Heart left ventricle (tissue), 16 donors: ENCODE measurements at regions not wholly inside any gene's neighbourhood (a gene's known extent, or its start where the extent isn't known, plus 50 kb on each side); places are given as distances from the start of the nearest gene placed in this dataset.

ENCODE experiments used
- ATAC-seq, 4 donors: fragments of 200-7000 bp; cut with Tn5 transposase; one replicate each; pipeline ENCODE4 v1.9.1; 2020 to 2022; ENCODE audit warnings: moderate library complexity in 4 of 4, mild to moderate bottlenecking in 3 of 4, moderate number of reproducible peaks in 1 of 4
- DNase-seq, 5 donors: peaks; one replicate each; pipeline ENCODE4 v3.0.0-alpha.2; 2020
- H3K27ac ChIP-seq, 12 donors: fragments of 200-600 bp; sonication (generic) in 4 of 12; one replicate each; pipeline versions ENCODE4 v1.5.0 to v1.8.0; 2016 to 2022; ENCODE audit warnings: mild to moderate bottlenecking in 2 of 12
- H3K27me3 ChIP-seq, 9 donors: fragments of 200-600 bp; sonication (generic) in 2 of 9; one replicate each; pipeline versions ENCODE4 v1.5.1 to v1.8.0; 2016 to 2022; ENCODE audit warnings: mild to moderate bottlenecking in 3 of 9
- H3K36me3 ChIP-seq, 9 donors: fragments of 200-600 bp; sonication (generic) in 2 of 9; one replicate each; pipeline versions ENCODE4 v1.5.0 to v1.8.0; 2018 to 2022; ENCODE audit warnings: mild to moderate bottlenecking in 2 of 9
- H3K4me1 ChIP-seq, 12 donors: fragments of 200-600 bp; sonication (generic) in 4 of 12; one replicate each; pipeline versions ENCODE4 v1.5.0 to v1.8.0; 2016 to 2022; ENCODE audit warnings: mild to moderate bottlenecking in 3 of 12
- H3K4me3 ChIP-seq, 12 donors: fragments of 200-600 bp; sonication (generic) in 4 of 12; one replicate each; pipeline versions ENCODE4 v1.5.0 to v1.8.0; 2017 to 2022; ENCODE audit warnings: mild to moderate bottlenecking in 9 of 12, moderate library complexity in 4 of 12
- H3K9me3 ChIP-seq, 12 donors: fragments of 200-600 bp; sonication (generic) in 4 of 12; one replicate each; pipeline versions ENCODE4 v1.5.0 to v1.8.0; 2016 to 2022; ENCODE audit warnings: mild to moderate bottlenecking in 1 of 12
- POLR2A ChIP-seq, 2 donors: fragments of 450-650 bp; IDR thresholded peaks; one replicate each; pipeline ENCODE4 v1.6.1; 2017; ENCODE audit warnings: antibody characterized with exemption in 2 of 2, mild to moderate bottlenecking in 2 of 2, moderate library complexity in 2 of 2
- WGBS, 4 donors: extraction: QIAGEN DNeasy Blood & Tissue Kit in 2 of 4; methylation state at CpG; one replicate each; pipeline versions ENCODE4 v1.1.5 to v1.1.7; 2013 to 2018; 5-methylcytosine and 5-hydroxymethylcytosine counted together
- intact Hi-C, 10 donors: fragments of 100-400 bp; cut with DNase I; formaldehyde crosslinking; loops; one replicate each; pipeline versions ENCODE4 v1.11.1 to v1.14.2; 2022
- TF ChIP-seq, protein P1 (sequence below), 12 donors: fragments of 200-600 bp; sonication (generic) in 4 of 12; IDR thresholded peaks; one replicate each; pipeline versions ENCODE4 v1.5.0 to v1.8.0; 2018 to 2022; ENCODE audit warnings: antibody characterized with exemption in 12 of 12, mild to moderate bottlenecking in 5 of 12
- donor health status: ischemic (EF 13 %, LVEDD 7.1; RV severe dilation, severe dysfunction).
- donor health status: healthy with polysubstance abuse.
- donor health status: DM: no; HTN: yes; CAD: no.
- donor health status: DM: no; HTN: no; CAD: no.
- donor health status: ischemic (EF 25% LVEDD 6.9; RV normal size, moderate dysfunction).
- donor health status: ischemic (EF 25% LVEDD 5.7; RV mildly dilated, moderate dysfunction).
- donor health status: healthy.
- donor health status: DM: yes; HTN: yes; CAD: no.
- donor health status: ischemic (EF 35%, LVEDD 5.7; RV mildly dilated, moderate dysfunction).
- donor health status: nonischemic (EF 11% LVEDD 7.7; RV severe dilation, severe dysfunction).
- donor health status: DM: yes; HTN: yes; CAD: no.
- donor health status: PGD.
- donor health status: ischemic (EF 29% LVEDD 5.4; RV normal size, mild dysfunction).
- donor health status: nonischemic (EF 23%, LVEDD 6.1; RV moderate dilation, normal function).

DNA sequence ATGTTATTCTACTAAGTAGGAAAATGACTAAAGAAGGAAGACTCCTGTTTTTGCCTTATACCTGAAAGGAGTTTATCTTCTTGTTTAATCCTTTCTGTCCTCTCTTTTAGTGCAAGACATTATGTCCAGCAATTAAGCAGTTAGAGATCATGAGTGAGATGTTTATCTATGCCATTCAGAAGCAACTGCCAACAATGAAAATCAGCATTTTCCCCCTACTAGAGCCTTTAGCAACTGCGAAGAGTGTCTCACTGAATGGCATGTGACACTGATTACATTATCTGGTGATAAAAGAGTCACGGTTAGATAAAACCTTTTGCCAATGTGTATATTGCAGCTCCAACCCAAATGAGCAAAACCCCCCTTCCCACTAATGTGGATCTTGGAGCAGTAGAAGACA, 357.7 kb upstream of the SYT4 start:
- Histone ChIP-seq H3K4me3 (no peak overlapping the region), H3K27me3 (no peaks in the 10 kb centered on the region), H3K27ac (no peak overlapping the region), H3K4me1 (no peaks in the 10 kb centered on the region), H3K36me3 (no peaks in the 10 kb centered on the region), H3K9me3 (peaks cover 0 to 7% (median 0%) of the 10 kb centered on the region in 12 donors)
- 23 to 31% (median 27%) methylated on average over 2 of the region's 2 CpGs for WGBS, 4 donors
- TF ChIP-seq, protein P1, sequence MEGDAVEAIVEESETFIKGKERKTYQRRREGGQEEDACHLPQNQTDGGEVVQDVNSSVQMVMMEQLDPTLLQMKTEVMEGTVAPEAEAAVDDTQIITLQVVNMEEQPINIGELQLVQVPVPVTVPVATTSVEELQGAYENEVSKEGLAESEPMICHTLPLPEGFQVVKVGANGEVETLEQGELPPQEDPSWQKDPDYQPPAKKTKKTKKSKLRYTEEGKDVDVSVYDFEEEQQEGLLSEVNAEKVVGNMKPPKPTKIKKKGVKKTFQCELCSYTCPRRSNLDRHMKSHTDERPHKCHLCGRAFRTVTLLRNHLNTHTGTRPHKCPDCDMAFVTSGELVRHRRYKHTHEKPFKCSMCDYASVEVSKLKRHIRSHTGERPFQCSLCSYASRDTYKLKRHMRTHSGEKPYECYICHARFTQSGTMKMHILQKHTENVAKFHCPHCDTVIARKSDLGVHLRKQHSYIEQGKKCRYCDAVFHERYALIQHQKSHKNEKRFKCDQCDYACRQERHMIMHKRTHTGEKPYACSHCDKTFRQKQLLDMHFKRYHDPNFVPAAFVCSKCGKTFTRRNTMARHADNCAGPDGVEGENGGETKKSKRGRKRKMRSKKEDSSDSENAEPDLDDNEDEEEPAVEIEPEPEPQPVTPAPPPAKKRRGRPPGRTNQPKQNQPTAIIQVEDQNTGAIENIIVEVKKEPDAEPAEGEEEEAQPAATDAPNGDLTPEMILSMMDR (IDR thresholded peaks at IDR 0.05), result no peak
- no peak for TF ChIP-seq POLR2A (IDR thresholded peaks at IDR 0.05)
- DNase-seq, result no peak
- intact Hi-C loops, result no loop called here
- no peak for ATAC-seq

DNA sequence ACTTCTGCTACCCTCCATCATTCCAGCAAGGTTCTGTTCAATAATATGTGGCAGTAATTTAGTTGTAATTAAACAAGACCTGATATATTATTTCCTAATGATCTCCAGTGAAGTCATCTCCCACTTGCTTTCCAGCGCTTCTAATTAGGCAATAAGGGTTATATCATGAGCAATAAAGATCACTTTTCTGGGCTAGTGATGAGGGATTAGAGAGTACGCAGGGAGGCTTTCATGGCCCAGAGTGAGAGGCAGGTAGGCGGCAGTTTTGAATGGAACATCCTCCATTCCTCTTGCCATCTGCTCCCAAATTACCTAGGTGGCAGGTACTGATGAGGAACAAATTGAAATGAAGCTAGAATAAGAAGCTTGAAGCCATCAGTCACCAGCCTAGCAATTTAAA, 358.1 kb upstream of the SYT4 start:
- no peak overlapping the region for H3K4me3 ChIP-seq
- ATAC-seq (no peak), DNase-seq (no peak)
- 88 to 96% (median 94%) methylated on average over 3 of the region's 3 CpGs for WGBS, 4 donors
- peaks cover 0 to 7% (median 0%) of the 10 kb centered on the region in 12 donors for H3K9me3 ChIP-seq
- no peaks in the 10 kb centered on the region for H3K27me3 ChIP-seq
- no peaks in the 10 kb centered on the region for H3K4me1 ChIP-seq
- H3K27ac ChIP-seq, result no peak overlapping the region
- no peaks in the 10 kb centered on the region for H3K36me3 ChIP-seq
- TF ChIP-seq, protein P1 (IDR thresholded peaks at IDR 0.05), result no peak
- no peak for TF ChIP-seq POLR2A (IDR thresholded peaks at IDR 0.05)
- intact Hi-C loops, result no loop called here

DNA sequence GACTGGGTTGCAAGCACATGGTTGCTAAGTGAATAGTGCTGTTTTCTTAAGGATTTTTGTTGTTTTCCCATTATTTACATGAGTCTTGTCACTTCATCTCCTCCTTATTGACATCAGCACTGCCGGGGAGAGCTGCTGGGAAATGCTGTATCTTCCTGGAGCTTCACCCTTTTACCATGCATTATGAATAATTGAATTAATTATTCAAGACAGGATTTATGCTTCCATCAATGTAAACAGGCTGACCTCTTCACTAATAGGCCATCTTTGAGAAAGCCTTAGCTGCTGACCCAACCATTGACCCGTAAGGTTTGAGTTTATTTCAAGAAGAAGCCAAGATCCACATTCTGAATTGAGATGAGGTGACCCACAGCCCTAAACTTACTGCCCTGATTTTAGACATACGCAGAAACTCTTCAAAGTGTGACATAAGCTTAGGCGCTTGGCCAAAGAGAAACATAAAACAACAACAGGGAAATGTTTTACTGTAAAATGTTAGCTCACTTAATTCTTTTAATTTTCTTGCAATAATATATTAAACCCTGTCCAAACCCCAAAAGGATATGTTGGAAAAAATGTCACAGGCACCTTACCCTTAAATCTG, 365.5 kb upstream of the SYT4 start:
- intact Hi-C loops, result no loop called here
- no peak for TF ChIP-seq POLR2A (IDR thresholded peaks at IDR 0.05)
- TF ChIP-seq, protein P1 (IDR thresholded peaks at IDR 0.05), result no peak
- H3K9me3 ChIP-seq, result peaks cover 0 to 7% (median 0%) of the 10 kb centered on the region in 12 donors
- ATAC-seq, result no peak
- H3K27me3 ChIP-seq, result no peaks in the 10 kb centered on the region
- DNase-seq, result no peak
- H3K4me1 ChIP-seq, result no peaks in the 10 kb centered on the region
- no peak overlapping the region for H3K27ac ChIP-seq
- no peak overlapping the region for H3K4me3 ChIP-seq
- WGBS, 4 donors, result 67 to 82% (median 72%) methylated on average over 4 of the region's 4 CpGs
- no peaks in the 10 kb centered on the region for H3K36me3 ChIP-seq

DNA sequence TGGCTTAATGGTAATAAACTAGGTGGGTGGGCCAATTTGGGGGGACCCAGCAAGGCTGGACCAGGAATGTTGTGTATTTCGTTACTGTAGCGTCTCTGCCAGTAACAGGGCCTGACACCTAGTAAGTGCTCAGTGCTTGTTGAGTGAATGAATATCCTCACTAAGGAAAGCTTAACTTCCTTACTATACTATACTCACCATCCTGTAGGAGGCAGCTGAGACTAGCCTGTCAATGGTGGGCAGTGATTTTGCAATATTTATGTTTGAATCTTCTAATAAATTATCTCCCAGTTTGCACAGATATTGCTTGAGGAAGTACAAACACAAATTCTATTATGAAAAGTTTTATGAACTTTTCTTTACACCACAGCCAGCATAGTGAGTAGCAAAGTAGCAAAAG, 370.7 kb upstream of the SYT4 start:
- Histone ChIP-seq H3K9me3 (no peaks in the 10 kb centered on the region), H3K4me3 (no peak overlapping the region), H3K27ac (no peak overlapping the region), H3K27me3 (no peaks in the 10 kb centered on the region), H3K36me3 (no peaks in the 10 kb centered on the region), H3K4me1 (no peaks in the 10 kb centered on the region)
- 92 to 97% (median 96%) methylated on average over 2 of the region's 2 CpGs for WGBS, 4 donors
- ATAC-seq, result no peak
- intact Hi-C loops, result no loop called here
- TF ChIP-seq, protein P1 (IDR thresholded peaks at IDR 0.05), result no peak
- TF ChIP-seq POLR2A (IDR thresholded peaks at IDR 0.05), result no peak
- DNase-seq, result no peak
